ENCODE measurements at regions not wholly inside any gene's neighbourhood (a gene's known extent, or its start where the extent isn't known, plus 50 kb on each side); places are given as distances from the start of the nearest gene placed in this dataset.

- H3K18ac ChIP-seq (ENCODE audit: extremely low read depth, low read length), result no peak overlapping the region
- TF ChIP-seq, protein P1, sequence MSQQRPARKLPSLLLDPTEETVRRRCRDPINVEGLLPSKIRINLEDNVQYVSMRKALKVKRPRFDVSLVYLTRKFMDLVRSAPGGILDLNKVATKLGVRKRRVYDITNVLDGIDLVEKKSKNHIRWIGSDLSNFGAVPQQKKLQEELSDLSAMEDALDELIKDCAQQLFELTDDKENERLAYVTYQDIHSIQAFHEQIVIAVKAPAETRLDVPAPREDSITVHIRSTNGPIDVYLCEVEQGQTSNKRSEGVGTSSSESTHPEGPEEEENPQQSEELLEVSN (IDR thresholded peaks at IDR 0.05), result no peak
- TF ChIP-seq JUN (IDR thresholded peaks at IDR 0.05; ENCODE audit: low read depth, low read length) (no peak), SUZ12 (IDR thresholded peaks at IDR 0.05; ENCODE audit: low read length) (no peak), RXRA (IDR thresholded peaks at IDR 0.05; ENCODE audit: insufficient read depth, low read depth, low read length) (no peak)
Measured at GRCh38 chr19:29397748-29398147, 128.0 kb upstream of the VSTM2B start.

More at GRCh38 chr19:29397748-29398147, 128.0 kb upstream of the VSTM2B start:
- no peak overlapping the region for H4K5ac ChIP-seq (ENCODE audit: insufficient read length, low read depth, low read length)
- H3K79me2 ChIP-seq (ENCODE audit: control insufficient read depth in 1 of 2, insufficient read depth in 2 of 2, low read length in 2 of 2), result no peaks in the 10 kb centered on the region
- H3K9me3 ChIP-seq (ENCODE audit: insufficient read depth in 2 of 2, low read depth in 1 of 2, low read length in 1 of 2), result no peaks in the 10 kb centered on the region
- H3K27me3 ChIP-seq (replicated peaks in 1 of 4; ENCODE audit: control insufficient read depth in 3 of 4, extremely low read depth in 1 of 4, insufficient read depth in 3 of 4, low read length in 3 of 4), result no peaks in the 10 kb centered on the region; a peak in 1 of 7 replicates
- H3K4me2 ChIP-seq (ENCODE audit: insufficient read depth in 1 of 2, low read depth in 2 of 2, low read length in 2 of 2), result no peak overlapping the region
- H3K4me3 ChIP-seq (ENCODE audit: extremely low read depth in 1 of 4, insufficient read depth in 2 of 4, low read depth in 3 of 4, low read length in 4 of 4), result no peak overlapping the region
- H2BK5ac ChIP-seq (ENCODE audit: low read depth, low read length), result no peak overlapping the region
- H4K8ac ChIP-seq (ENCODE audit: extremely low read depth, insufficient read depth, low read length), result no peak overlapping the region
- no peak overlapping the region for H2AFZ ChIP-seq (ENCODE audit: low read length)
- 91% methylated on average over 7 of the region's 7 CpGs; no CpG with 5 or more reads in 1 of the 2 experiments for WGBS, 2 experiments (ENCODE audit: extremely low coverage in 1 of 2, insufficient coverage in 1 of 2, insufficient read length in 1 of 2, insufficient replicate concordance in 2 of 2, low coverage in 1 of 2, low lambda C conversion rate in 2 of 2, missing lambda C conversion rate in 1 of 2)
- FAIRE-seq (no peak), DNase-seq (ENCODE audit: low read depth in 1 of 2, low spot score in 2 of 2) (no peak)
- ChIA-PET POLR2A (ENCODE audit: partially characterized antibody) (interaction anchor here (0.8 kb wide), 1 partner anchor 18 kb away, joined by 3 read pairs; no protein-coding TSS in a partner anchor), CTCF (ENCODE audit: partially characterized antibody) (interaction anchor here (0.8 to 1.7 kb wide), 6 partner anchors 18 to 213 kb away, joined by 3 to 6 read pairs (median 5); no protein-coding TSS in a partner anchor)
- no peak overlapping the region for H2AK5ac ChIP-seq (ENCODE audit: low read depth, low read length)
- H3K23me2 ChIP-seq (ENCODE audit: low read depth, low read length), result no peaks in the 10 kb centered on the region; the same call in none of the 2 replicates
- no peaks in the 10 kb centered on the region for H3K36me3 ChIP-seq (ENCODE audit: control insufficient read depth in 2 of 4, insufficient read depth in 4 of 4, low read length in 3 of 4)
- no peak overlapping the region for H2BK20ac ChIP-seq (ENCODE audit: low read length)
- peaks cover 0 to 10% (median 4%) of the 10 kb centered on the region in 4 experiments; a peak in 5 of 7 replicates for H3K4me1 ChIP-seq (replicated peaks in 1 of 4; ENCODE audit: control insufficient read depth in 3 of 4, insufficient read depth in 4 of 4, low read length in 3 of 4)
- H2BK15ac ChIP-seq (ENCODE audit: low read length), result no peak overlapping the region
- H3K79me1 ChIP-seq (ENCODE audit: low read depth, low read length), result no peaks in the 10 kb centered on the region
- H3K56ac ChIP-seq (replicated peaks; ENCODE audit: insufficient read length, low read depth, low read length), result no peak overlapping the region
- no peak overlapping the region for H3K27ac ChIP-seq (ENCODE audit: low read depth, low read length)
- 0 out of 2 replicates have a peak overlapping the region, but pooled peaks have one; percentile 84 for H2BK12ac ChIP-seq (ENCODE audit: low read depth, low read length)
- H4K20me1 ChIP-seq (replicated peaks in 1 of 2; ENCODE audit: control insufficient read depth in 1 of 2, insufficient read depth in 2 of 2, low read length in 2 of 2), result peaks cover 0 to 1% of the 10 kb centered on the region in 2 experiments
- no peak overlapping the region for H3K14ac ChIP-seq (ENCODE audit: insufficient read length)
- H2BK120ac ChIP-seq (replicated peaks; ENCODE audit: low read depth, low read length), result no peak overlapping the region
- H3K23ac ChIP-seq (ENCODE audit: insufficient read length), result no peak overlapping the region
- no peak overlapping the region for H3K4ac ChIP-seq (replicated peaks; ENCODE audit: insufficient read length, low read depth, low read length)
- H4K91ac ChIP-seq (replicated peaks; ENCODE audit: insufficient read length, low read length), result no peak overlapping the region
- no peak overlapping the region for H3K9ac ChIP-seq (replicated peaks in 1 of 4; ENCODE audit: extremely low read depth in 1 of 4, low read depth in 3 of 4, low read length in 3 of 4)
